ENCODE measurements at regions not wholly inside any gene's neighbourhood (a gene's known extent, or its start where the extent isn't known, plus 50 kb on each side); places are given as distances from the start of the nearest gene placed in this dataset.

GRCh38 chr20:24363031-24363430, 106.4 kb upstream of the SYNDIG1 start:
- TF ChIP-seq, protein P1, sequence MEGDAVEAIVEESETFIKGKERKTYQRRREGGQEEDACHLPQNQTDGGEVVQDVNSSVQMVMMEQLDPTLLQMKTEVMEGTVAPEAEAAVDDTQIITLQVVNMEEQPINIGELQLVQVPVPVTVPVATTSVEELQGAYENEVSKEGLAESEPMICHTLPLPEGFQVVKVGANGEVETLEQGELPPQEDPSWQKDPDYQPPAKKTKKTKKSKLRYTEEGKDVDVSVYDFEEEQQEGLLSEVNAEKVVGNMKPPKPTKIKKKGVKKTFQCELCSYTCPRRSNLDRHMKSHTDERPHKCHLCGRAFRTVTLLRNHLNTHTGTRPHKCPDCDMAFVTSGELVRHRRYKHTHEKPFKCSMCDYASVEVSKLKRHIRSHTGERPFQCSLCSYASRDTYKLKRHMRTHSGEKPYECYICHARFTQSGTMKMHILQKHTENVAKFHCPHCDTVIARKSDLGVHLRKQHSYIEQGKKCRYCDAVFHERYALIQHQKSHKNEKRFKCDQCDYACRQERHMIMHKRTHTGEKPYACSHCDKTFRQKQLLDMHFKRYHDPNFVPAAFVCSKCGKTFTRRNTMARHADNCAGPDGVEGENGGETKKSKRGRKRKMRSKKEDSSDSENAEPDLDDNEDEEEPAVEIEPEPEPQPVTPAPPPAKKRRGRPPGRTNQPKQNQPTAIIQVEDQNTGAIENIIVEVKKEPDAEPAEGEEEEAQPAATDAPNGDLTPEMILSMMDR (IDR thresholded peaks at IDR 0.05; ENCODE audit: unreplicated experiment): no peak
- no peak overlapping the region for H3K4me3 Mint-ChIP-seq (ENCODE audit: low read depth, unreplicated experiment)
- no TSS peak for BruUV-seq (replicated peaks)
- H3K27me3 Mint-ChIP-seq (ENCODE audit: unreplicated experiment): peaks cover 15% of the 10 kb centered on the region
- H3K9me3 Mint-ChIP-seq (ENCODE audit: low read depth, unreplicated experiment): peaks cover 2% of the 10 kb centered on the region
- CTCF ChIA-PET: no interaction called here
- H3K4me1 Mint-ChIP-seq (ENCODE audit: low read depth, unreplicated experiment): no peaks in the 10 kb centered on the region
- H3K36me3 Mint-ChIP-seq (ENCODE audit: insufficient read depth, unreplicated experiment): no peaks in the 10 kb centered on the region
- DNase-seq: no peak
- H3K27ac Mint-ChIP-seq (ENCODE audit: unreplicated experiment): no peak overlapping the region
- intact Hi-C loops (cut with micrococcal nuclease; ENCODE audit: unreplicated experiment): no loop called here

DNA sequence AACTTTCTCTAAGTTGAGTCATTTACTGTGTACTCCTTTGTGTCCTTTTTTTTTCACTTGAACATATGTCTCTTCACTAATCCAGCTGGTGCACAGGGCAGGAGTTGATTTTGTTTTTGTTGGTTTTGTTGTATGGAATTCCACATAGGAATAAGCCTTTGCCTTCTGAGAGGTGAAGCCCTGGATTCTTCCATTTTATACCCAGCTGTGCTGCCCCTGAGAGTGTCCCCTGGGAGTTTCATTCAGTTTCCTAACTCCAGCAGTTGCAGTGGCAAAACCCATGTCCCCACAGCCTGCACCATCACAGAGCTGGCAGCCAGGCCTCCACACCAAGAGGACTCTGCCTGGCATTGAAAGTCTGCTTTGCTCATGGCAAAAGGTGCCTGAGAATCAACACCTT, 107.3 kb upstream of the SYNDIG1 start:
- Mint-ChIP-seq H3K4me1 (ENCODE audit: low read depth, unreplicated experiment) (no peaks in the 10 kb centered on the region), H3K27ac (ENCODE audit: unreplicated experiment) (no peak overlapping the region), H3K4me3 (ENCODE audit: low read depth, unreplicated experiment) (no peak overlapping the region), H3K27me3 (ENCODE audit: unreplicated experiment) (peaks cover 8% of the 10 kb centered on the region), H3K9me3 (ENCODE audit: low read depth, unreplicated experiment) (peaks cover 2% of the 10 kb centered on the region), H3K36me3 (ENCODE audit: insufficient read depth, unreplicated experiment) (no peaks in the 10 kb centered on the region)
- TF ChIP-seq, protein P1 (IDR thresholded peaks at IDR 0.05; ENCODE audit: unreplicated experiment): no peak
- CTCF ChIA-PET: no interaction called here
- intact Hi-C loops (cut with micrococcal nuclease; ENCODE audit: unreplicated experiment): no loop called here
- no peak for DNase-seq
- no TSS peak for BruUV-seq (replicated peaks)

- BruUV-seq (replicated peaks): no TSS peak
- TF ChIP-seq, protein P1 (IDR thresholded peaks at IDR 0.05; ENCODE audit: unreplicated experiment): no peak
- CTCF ChIA-PET: no interaction called here
- Mint-ChIP-seq H3K9me3 (ENCODE audit: low read depth, unreplicated experiment) (peaks cover 2% of the 10 kb centered on the region), H3K4me1 (ENCODE audit: low read depth, unreplicated experiment) (no peaks in the 10 kb centered on the region), H3K27me3 (ENCODE audit: unreplicated experiment) (peaks cover 3% of the 10 kb centered on the region), H3K27ac (ENCODE audit: unreplicated experiment) (no peak overlapping the region), H3K36me3 (ENCODE audit: insufficient read depth, unreplicated experiment) (no peaks in the 10 kb centered on the region), H3K4me3 (ENCODE audit: low read depth, unreplicated experiment) (no peak overlapping the region)
- DNase-seq: no peak
- intact Hi-C loops (cut with micrococcal nuclease; ENCODE audit: unreplicated experiment): no loop called here
These were observed 107.9 kb upstream of the SYNDIG1 start for GRCh38 chr20:24361541-24361940.

DNA sequence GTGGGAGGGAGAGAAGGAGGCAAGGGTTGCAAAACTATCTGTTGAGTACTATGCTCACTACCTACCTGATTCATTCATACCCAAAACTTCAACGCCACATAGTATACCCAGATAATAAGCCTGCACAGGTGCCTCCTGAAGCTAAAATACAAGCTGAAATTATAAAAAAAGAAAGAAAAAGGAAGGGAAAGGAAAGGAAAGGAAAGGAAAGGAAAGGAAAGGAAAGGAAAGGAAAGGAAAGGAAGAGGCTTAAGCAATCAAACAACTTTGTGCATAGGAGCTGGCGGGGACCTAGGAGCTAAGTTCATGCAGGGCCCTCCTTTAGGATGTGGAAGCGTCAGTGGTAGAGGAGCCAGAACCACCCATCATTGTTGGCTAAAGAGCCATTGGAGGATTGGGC, 108.9 kb upstream of the SYNDIG1 start:
- no peak overlapping the region for H3K27ac Mint-ChIP-seq (ENCODE audit: unreplicated experiment)
- intact Hi-C loops (cut with micrococcal nuclease; ENCODE audit: unreplicated experiment): no loop called here
- CTCF ChIA-PET: no interaction called here

More for the DNA sequence above, 108.9 kb upstream of the SYNDIG1 start:
- Mint-ChIP-seq H3K27me3 (ENCODE audit: unreplicated experiment) (no peaks in the 10 kb centered on the region), H3K4me1 (ENCODE audit: low read depth, unreplicated experiment) (no peaks in the 10 kb centered on the region), H3K4me3 (ENCODE audit: low read depth, unreplicated experiment) (no peak overlapping the region), H3K9me3 (ENCODE audit: low read depth, unreplicated experiment) (peaks cover 2% of the 10 kb centered on the region), H3K36me3 (ENCODE audit: insufficient read depth, unreplicated experiment) (no peaks in the 10 kb centered on the region)
- DNase-seq: no peak
- TF ChIP-seq, protein P1 (IDR thresholded peaks at IDR 0.05; ENCODE audit: unreplicated experiment): no peak
- BruUV-seq (replicated peaks): no TSS peak
